Inferior parietal cortex (tissue), 1 donor: ENCODE measurements at regions not wholly inside any gene's neighbourhood (a gene's known extent, or its start where the extent isn't known, plus 50 kb on each side); places are given as distances from the start of the nearest gene placed in this dataset.
"Not testable (repeated sequence)": the region's sequence is repeated elsewhere in the genome, so short reads cannot be mapped to it uniquely, and the experiment has no call there.

Source experiments
- DNase-seq: peaks from one replicate; pipeline ENCODE4 v3.0.0-alpha.2; 2016; ENCODE audit errors: extremely low spot score

DNA sequence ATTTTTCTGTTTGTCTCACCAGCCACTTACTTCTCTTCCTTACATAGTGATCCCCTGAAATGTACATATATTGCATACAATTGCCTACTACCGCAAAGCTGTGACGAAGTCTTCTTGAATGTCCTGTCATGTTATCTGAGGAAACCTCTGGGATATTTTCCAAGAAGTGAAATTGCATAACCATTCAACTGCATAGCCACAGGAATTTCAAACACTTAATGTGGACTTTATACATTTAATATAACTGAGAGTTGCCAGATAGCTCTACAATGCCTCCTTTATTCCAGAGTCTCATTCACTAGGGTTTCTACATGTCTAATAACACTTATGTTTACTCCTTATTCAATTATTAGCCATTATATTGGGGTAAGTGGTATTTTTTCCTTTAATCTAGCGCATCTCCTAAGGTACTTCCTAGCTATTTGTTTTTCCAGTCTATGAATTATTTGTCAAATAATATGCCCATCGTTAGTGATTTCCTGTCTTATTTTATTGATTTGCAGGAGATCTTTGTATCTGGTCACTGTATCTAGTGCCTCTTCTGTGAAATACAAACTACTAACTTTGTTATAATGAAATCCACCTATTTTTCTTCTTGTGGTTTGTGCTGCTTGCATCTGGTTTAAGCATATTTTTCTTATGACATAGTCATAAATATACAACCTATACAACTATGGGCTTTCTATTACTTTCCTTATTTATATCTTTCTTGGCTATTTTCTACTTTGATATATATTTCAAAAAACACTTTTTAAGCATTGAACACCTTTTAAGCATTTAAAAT is 69.2 kb upstream of the GRID2 start:
- DNase-seq = no peak

GRCh38 chr4:92235731-92236130 is 68.0 kb upstream of the GRID2 start:
- DNase-seq = no peak

- DNase-seq = no peak
Observed at GRCh38 chr4:92236877-92237276, 66.9 kb upstream of the GRID2 start.

- no peak for DNase-seq
Observed at GRCh38 chr4:92237559-92237958, 66.2 kb upstream of the GRID2 start.

- no peak for DNase-seq
Observed at GRCh38 chr4:92241094-92241493, 62.7 kb upstream of the GRID2 start.

- DNase-seq = no peak
Observed at GRCh38 chr4:92246384-92246783, 57.4 kb upstream of the GRID2 start.

DNA sequence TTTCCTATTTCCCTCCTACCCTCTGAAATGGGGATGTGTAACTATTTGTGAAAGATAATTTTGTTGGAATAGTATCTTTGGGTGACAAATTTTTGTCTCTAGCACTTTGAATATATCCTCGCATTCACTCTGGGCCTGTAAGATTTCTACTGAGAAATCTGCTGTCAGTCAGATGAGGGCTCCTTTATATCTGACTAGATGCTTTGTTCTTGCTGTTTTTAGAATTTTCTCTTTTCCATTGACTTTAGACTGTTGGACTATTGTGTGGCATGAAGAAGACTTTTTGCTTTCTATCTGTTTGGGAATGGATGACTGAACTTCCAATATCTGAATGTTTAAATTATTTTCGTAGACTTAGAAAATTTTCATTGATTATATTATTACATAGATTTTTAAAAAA is 54.2 kb upstream of the GRID2 start:
- DNase-seq = peak; percentile 24

DNA sequence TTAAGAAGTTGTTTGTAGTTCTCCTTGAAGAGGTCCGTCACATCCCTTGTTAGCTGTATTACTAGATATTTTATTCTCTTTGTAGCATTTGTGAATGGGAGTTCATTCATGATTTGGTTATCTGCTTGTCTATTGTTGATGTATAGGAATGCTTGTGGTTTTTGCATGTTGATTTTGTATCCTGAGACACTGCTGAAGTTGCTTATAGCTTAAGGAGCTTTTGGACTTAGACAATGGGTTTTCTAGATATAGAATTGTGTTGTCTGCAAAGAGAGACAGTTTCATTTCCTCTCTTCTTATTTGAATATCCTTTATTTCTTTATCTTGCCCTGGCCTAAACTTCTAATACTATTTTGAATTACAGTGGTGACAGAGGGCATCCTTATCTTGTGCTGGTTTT is 52.1 kb upstream of the GRID2 start:
- no peak for DNase-seq

- not testable (repeated sequence) for DNase-seq
Observed at GRCh38 chr4:92252358-92252757, 51.4 kb upstream of the GRID2 start.

DNA sequence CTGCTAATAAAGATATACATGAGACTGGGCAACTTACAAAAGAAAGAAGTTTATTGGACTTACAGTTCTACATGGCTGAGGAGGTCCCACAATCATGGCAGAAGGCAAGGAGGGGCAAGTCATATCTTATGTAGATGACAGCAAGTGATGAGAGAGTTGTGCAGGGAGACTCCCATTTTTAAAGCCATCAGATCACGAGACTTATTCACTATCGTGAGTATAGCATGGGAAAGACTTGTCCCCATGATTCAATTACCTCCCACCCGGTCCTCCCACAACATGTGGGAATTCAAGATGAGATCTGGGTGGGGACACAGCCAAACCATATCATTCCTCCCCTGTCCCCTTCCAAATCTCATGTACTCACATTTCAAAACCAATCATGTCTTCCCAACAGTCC is 50.9 kb upstream of the GRID2 start:
- DNase-seq = no peak

- DNase-seq = no peak
Observed at GRCh38 chr4:92253550-92253949, 50.2 kb upstream of the GRID2 start.
